OCI-LY7 (cell line): ENCODE measurements at regions not wholly inside any gene's neighbourhood (a gene's known extent, or its start where the extent isn't known, plus 50 kb on each side); places are given as distances from the start of the nearest gene placed in this dataset.
A peak's percentile ranks its signal among the peaks of the same experiment; 100 is the strongest.

Experiments used
- BruUV-seq: library from RNA; stranded (reverse); fragments of 400-500 nt; replicated peaks from 2 replicates; lab custom pipeline; 2021; lab: Mats Ljungman, UMichigan
- CTCF ChIA-PET: fragments of 300-600 bp; sonication (Branson Sonifier 250); formaldehyde crosslinking; loops from one replicate; lab custom pipeline; 2022; ENCODE audit warnings: antibody characterized with exemption; ENCODE audit not compliant: unreplicated experiment; lab: Charles Lee
- POLR2A ChIA-PET: fragments of 300-600 bp; sonication (Branson Sonifier 250); formaldehyde crosslinking; loops from one replicate; lab custom pipeline; 2022; ENCODE audit warnings: antibody characterized with exemption; lab: Charles Lee
- DNase-seq: peaks from one replicate; pipeline ENCODE4 v3.0.0-alpha.2; 2015; ENCODE audit warnings: low spot score
- H2AFZ ChIP-seq: fragments of 200-600 bp; sonication (generic), shearing (Covaris generic); 2 replicates; pipeline ENCODE4 v1.6.1; 2014; ENCODE audit warnings: mild to moderate bottlenecking, antibody characterized with exemption, low read length, moderate library complexity
- H3K27ac ChIP-seq: fragments of 200-600 bp; sonication (generic); 2 replicates; pipeline ENCODE4 v1.5.1; 2014; ENCODE audit warnings: mixed run types, low read depth, mild to moderate bottlenecking, moderate library complexity, low read length, inconsistent platforms; ENCODE audit not compliant: poor library complexity, severe bottlenecking
- H3K36me3 ChIP-seq: fragments of 200-600 bp; sonication (generic); 2 replicates; pipeline ENCODE4 v1.6.1; 2014; ENCODE audit warnings: mild to moderate bottlenecking, antibody characterized with exemption, low read length, moderate library complexity, mixed read lengths; ENCODE audit not compliant: insufficient read depth
- H3K4me1 ChIP-seq: fragments of 200-600 bp; sonication (generic); 2 replicates; pipeline ENCODE4 v1.5.1; 2014; ENCODE audit warnings: mild to moderate bottlenecking, low read length; ENCODE audit not compliant: insufficient read depth, poor library complexity, severe bottlenecking
- H3K4me2 ChIP-seq: fragments of 200-600 bp; sonication (generic); 2 replicates; pipeline ENCODE4 v1.6.1; 2014; ENCODE audit warnings: mild to moderate bottlenecking, low read length
- H3K4me3 ChIP-seq: fragments of 200-600 bp; sonication (generic); 2 replicates; pipeline ENCODE4 v1.5.1; 2014; ENCODE audit warnings: mild to moderate bottlenecking, low read depth, low read length; ENCODE audit not compliant: poor library complexity, severe bottlenecking
- H3K79me2 ChIP-seq: fragments of 200-600 bp; sonication (generic); 2 replicates; pipeline ENCODE4 v1.6.1; 2016; ENCODE audit warnings: low read depth, mild to moderate bottlenecking, low read length, moderate library complexity, mixed read lengths; ENCODE audit not compliant: insufficient read depth
- H3K9me2 ChIP-seq: fragments of 200-600 bp; sonication (generic); 2 replicates; pipeline ENCODE4 v1.6.1; 2016; ENCODE audit warnings: mild to moderate bottlenecking, low read length, mixed read lengths; ENCODE audit not compliant: insufficient read depth
- H3K9me3 ChIP-seq: fragments of 200-600 bp; sonication (generic); 2 replicates; pipeline ENCODE4 v1.6.1; 2014; ENCODE audit warnings: mild to moderate bottlenecking, mixed run types, low read length, mixed read lengths
- H4K20me1 ChIP-seq: fragments of 200-600 bp; sonication (generic); 2 replicates; pipeline ENCODE4 v1.6.1; 2014; ENCODE audit warnings: mild to moderate bottlenecking, antibody characterized with exemption, low read length, moderate library complexity, mixed read lengths; ENCODE audit not compliant: insufficient read depth
- EZH2phosphoT487 ChIP-seq: fragments of 200-600 bp; sonication (generic); IDR thresholded peaks from 2 replicates; pipeline ENCODE4 v1.6.1; 2018; ENCODE audit warnings: low read depth, borderline replicate concordance, mild to moderate bottlenecking, mixed run types, antibody characterized with exemption, low read length, moderate library complexity, mixed read lengths
- intact Hi-C: fragments of 100-400 bp; cut with micrococcal nuclease; formaldehyde crosslinking; loops from one replicate; pipeline ENCODE4 v1.10.0; 2022; ENCODE audit not compliant: unreplicated experiment
- TF ChIP-seq, protein P1 (sequence below): fragments of 200-600 bp; sonication (generic); conservative IDR thresholded peaks from 2 replicates; pipeline ENCODE4 v1.5.1; 2014; ENCODE audit warnings: mild to moderate bottlenecking, antibody characterized with exemption, low read length, moderate library complexity, mixed read lengths

DNA sequence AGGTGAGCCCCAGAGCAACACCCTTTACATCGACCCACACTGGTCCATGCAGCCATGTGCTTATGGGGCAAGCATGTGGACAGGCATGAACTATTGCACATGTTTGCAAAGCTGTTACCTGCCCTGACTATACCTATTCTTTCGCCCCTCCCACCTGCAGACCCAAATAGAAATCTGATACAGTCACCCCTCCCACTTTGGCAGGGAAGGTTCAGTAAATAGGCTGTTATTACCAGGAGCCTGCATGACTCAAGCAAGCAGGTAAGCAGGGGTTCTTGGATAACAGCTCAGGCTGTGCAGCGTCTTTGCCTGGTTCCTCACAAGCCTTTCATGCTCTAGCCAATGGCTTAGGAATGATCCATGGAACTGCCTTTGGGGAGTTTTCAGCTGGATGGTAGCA is 122.7 kb upstream of the DIPK2B start:
- Histone ChIP-seq H3K36me3 (no peaks in the 10 kb centered on the region), H3K79me2 (no peaks in the 10 kb centered on the region), H4K20me1 (no peaks in the 10 kb centered on the region), H3K4me2 (no peak overlapping the region), H3K27ac (no peak overlapping the region), H3K9me2 (no peaks in the 10 kb centered on the region), H2AFZ (no peak overlapping the region), H3K4me3 (no peak overlapping the region), H3K9me3 (no peaks in the 10 kb centered on the region), H3K4me1 (no peaks in the 10 kb centered on the region)
- no peak for DNase-seq
- intact Hi-C loops: no loop called here
- BruUV-seq: no TSS peak
- TF ChIP-seq EZH2phosphoT487: no peak
- TF ChIP-seq, protein P1, sequence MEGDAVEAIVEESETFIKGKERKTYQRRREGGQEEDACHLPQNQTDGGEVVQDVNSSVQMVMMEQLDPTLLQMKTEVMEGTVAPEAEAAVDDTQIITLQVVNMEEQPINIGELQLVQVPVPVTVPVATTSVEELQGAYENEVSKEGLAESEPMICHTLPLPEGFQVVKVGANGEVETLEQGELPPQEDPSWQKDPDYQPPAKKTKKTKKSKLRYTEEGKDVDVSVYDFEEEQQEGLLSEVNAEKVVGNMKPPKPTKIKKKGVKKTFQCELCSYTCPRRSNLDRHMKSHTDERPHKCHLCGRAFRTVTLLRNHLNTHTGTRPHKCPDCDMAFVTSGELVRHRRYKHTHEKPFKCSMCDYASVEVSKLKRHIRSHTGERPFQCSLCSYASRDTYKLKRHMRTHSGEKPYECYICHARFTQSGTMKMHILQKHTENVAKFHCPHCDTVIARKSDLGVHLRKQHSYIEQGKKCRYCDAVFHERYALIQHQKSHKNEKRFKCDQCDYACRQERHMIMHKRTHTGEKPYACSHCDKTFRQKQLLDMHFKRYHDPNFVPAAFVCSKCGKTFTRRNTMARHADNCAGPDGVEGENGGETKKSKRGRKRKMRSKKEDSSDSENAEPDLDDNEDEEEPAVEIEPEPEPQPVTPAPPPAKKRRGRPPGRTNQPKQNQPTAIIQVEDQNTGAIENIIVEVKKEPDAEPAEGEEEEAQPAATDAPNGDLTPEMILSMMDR: no peak
- POLR2A ChIA-PET: no interaction called here
- CTCF ChIA-PET: no interaction called here

GRCh38 chrX:45322820-45323219 is 122.1 kb upstream of the DIPK2B start:
- DNase-seq: no peak
- TF ChIP-seq, protein P1: no peak
- no peak for TF ChIP-seq EZH2phosphoT487

DNA sequence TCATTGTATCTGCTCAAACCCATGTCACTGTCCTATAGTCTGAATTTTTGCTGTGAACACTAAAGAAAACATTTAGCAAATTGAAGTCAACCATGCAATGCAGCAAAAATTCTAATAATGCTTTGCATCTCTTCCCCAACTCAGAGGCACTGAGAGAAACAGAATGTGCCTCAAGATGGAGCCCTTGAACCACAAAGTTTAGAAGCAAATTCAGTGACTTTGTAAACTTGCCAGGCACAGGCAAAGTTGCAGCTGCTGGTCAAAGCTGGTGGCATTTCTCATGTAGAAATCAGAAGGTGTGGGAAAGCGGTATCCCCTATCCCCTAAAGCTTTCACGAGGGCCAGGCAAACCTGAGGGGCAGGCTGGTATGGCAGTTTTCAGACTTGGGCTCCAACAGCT is 121.7 kb upstream of the DIPK2B start:
- Histone ChIP-seq H3K9me3 (no peaks in the 10 kb centered on the region), H3K9me2 (no peaks in the 10 kb centered on the region), H3K27ac (no peak overlapping the region), H3K36me3 (no peaks in the 10 kb centered on the region), H3K4me2 (no peak overlapping the region), H3K4me3 (no peak overlapping the region), H4K20me1 (no peaks in the 10 kb centered on the region), H3K79me2 (no peaks in the 10 kb centered on the region), H2AFZ (no peak overlapping the region), H3K4me1 (no peaks in the 10 kb centered on the region)
- ChIA-PET POLR2A (interaction anchor here (0.8 kb wide), 1 partner anchor 985 kb away, joined by 3 read pairs; no protein-coding TSS in a partner anchor), CTCF (no interaction called here)
- BruUV-seq: no TSS peak
- intact Hi-C loops: no loop called here
- DNase-seq: peak; percentile 2
- TF ChIP-seq EZH2phosphoT487: no peak
- TF ChIP-seq, protein P1: 0 out of 2 replicates have a peak, but pooled peaks have one; percentile 19

More at GRCh38 chrX:45322820-45323219, 122.1 kb upstream of the DIPK2B start:
- Histone ChIP-seq H4K20me1 (no peaks in the 10 kb centered on the region), H3K4me3 (no peak overlapping the region), H3K27ac (no peak overlapping the region), H3K4me2 (no peak overlapping the region), H3K9me2 (no peaks in the 10 kb centered on the region), H3K9me3 (no peaks in the 10 kb centered on the region), H2AFZ (no peak overlapping the region), H3K36me3 (no peaks in the 10 kb centered on the region), H3K79me2 (no peaks in the 10 kb centered on the region), H3K4me1 (no peaks in the 10 kb centered on the region)
- CTCF ChIA-PET: no interaction called here
- POLR2A ChIA-PET: no interaction called here
- intact Hi-C loops: no loop called here
- BruUV-seq: no TSS peak
